ENCODE measurements at regions not wholly inside any gene's neighbourhood (a gene's known extent, or its start where the extent isn't known, plus 50 kb on each side); places are given as distances from the start of the nearest gene placed in this dataset.

- intact Hi-C loops (cut with micrococcal nuclease): no loop called here
- no peak overlapping the region for H3K27ac Mint-ChIP-seq
- POLR2A ChIA-PET: no interaction called here
- TF ChIP-seq CTCF (IDR thresholded peaks at IDR 0.05): no peak
- no peaks in the 10 kb centered on the region for H3K9me3 Mint-ChIP-seq
- no peak overlapping the region for H3K4me3 Mint-ChIP-seq
- H3K27me3 Mint-ChIP-seq: no peaks in the 10 kb centered on the region
- CTCF ChIA-PET: no interaction called here
- no peaks in the 10 kb centered on the region for H3K36me3 Mint-ChIP-seq (ENCODE audit: low read depth)
- ATAC-seq (no peak), DNase-seq (no peak)
- peaks cover 8% of the 10 kb centered on the region for H3K4me1 Mint-ChIP-seq (ENCODE audit: low read depth)
Observed at GRCh38 chr1:244236721-244237120, 185.6 kb downstream of the ZBTB18 start.

GRCh38 chr1:244237445-244237844, 186.4 kb downstream of the ZBTB18 start:
- H3K4me1 Mint-ChIP-seq (ENCODE audit: low read depth): peaks cover 9% of the 10 kb centered on the region
- H3K9me3 Mint-ChIP-seq: no peaks in the 10 kb centered on the region
- TF ChIP-seq CTCF (IDR thresholded peaks at IDR 0.05): no peak
- intact Hi-C loops (cut with micrococcal nuclease): no loop called here
- H3K4me3 Mint-ChIP-seq: no peak overlapping the region
- DNase-seq (no peak), ATAC-seq (no peak)
- CTCF ChIA-PET: no interaction called here
- no peaks in the 10 kb centered on the region for H3K36me3 Mint-ChIP-seq (ENCODE audit: low read depth)
- POLR2A ChIA-PET: no interaction called here
- H3K27ac Mint-ChIP-seq: no peak overlapping the region
- no peaks in the 10 kb centered on the region for H3K27me3 Mint-ChIP-seq

GRCh38 chr1:244239261-244239770, 188.2 kb downstream of the ZBTB18 start:
- Mint-ChIP-seq H3K27me3 (no peaks in the 10 kb centered on the region), H3K4me3 (no peak overlapping the region), H3K4me1 (ENCODE audit: low read depth) (peaks cover 10% of the 10 kb centered on the region), H3K27ac (peak overlapping the region; percentile 55), H3K36me3 (ENCODE audit: low read depth) (no peaks in the 10 kb centered on the region), H3K9me3 (no peaks in the 10 kb centered on the region)
- intact Hi-C loops (cut with micrococcal nuclease): no loop called here
- no peak for TF ChIP-seq CTCF (IDR thresholded peaks at IDR 0.05)
- no peak for DNase-seq
- ChIA-PET POLR2A (no interaction called here), CTCF (no interaction called here)
- ATAC-seq: peak; percentile 13

GRCh38 chr1:244241438-244241837, 190.4 kb downstream of the ZBTB18 start:
- H3K4me1 Mint-ChIP-seq (ENCODE audit: low read depth): peaks cover 10% of the 10 kb centered on the region
- H3K27me3 Mint-ChIP-seq: no peaks in the 10 kb centered on the region
- TF ChIP-seq CTCF (IDR thresholded peaks at IDR 0.05): no peak
- ChIA-PET CTCF (interaction anchor here (0.7 to 1.2 kb wide), 2 partner anchors 31 to 32 kb away, joined by 3 to 4 read pairs; no protein-coding TSS in a partner anchor), POLR2A (no interaction called here)
- DNase-seq (no peak), ATAC-seq (no peak)
- no peaks in the 10 kb centered on the region for H3K9me3 Mint-ChIP-seq
- intact Hi-C loops (cut with micrococcal nuclease): no loop called here
- H3K27ac Mint-ChIP-seq: no peak overlapping the region
- no peaks in the 10 kb centered on the region for H3K36me3 Mint-ChIP-seq (ENCODE audit: low read depth)
- no peak overlapping the region for H3K4me3 Mint-ChIP-seq

- TF ChIP-seq CTCF (IDR thresholded peaks at IDR 0.05): no peak
- DNase-seq (peak; percentile 15), ATAC-seq (peak; percentile 65)
- no peaks in the 10 kb centered on the region for H3K9me3 Mint-ChIP-seq
- intact Hi-C loops (cut with micrococcal nuclease): no loop called here
- ChIA-PET POLR2A (no interaction called here), CTCF (no interaction called here)
- H3K4me1 Mint-ChIP-seq (ENCODE audit: low read depth): peaks cover 10% of the 10 kb centered on the region
- no peaks in the 10 kb centered on the region for H3K36me3 Mint-ChIP-seq (ENCODE audit: low read depth)
- no peak overlapping the region for H3K27ac Mint-ChIP-seq
- no peak overlapping the region for H3K4me3 Mint-ChIP-seq
- H3K27me3 Mint-ChIP-seq: no peaks in the 10 kb centered on the region
Observed at GRCh38 chr1:244242446-244242845, 191.4 kb downstream of the ZBTB18 start.

Measured in activated CD8-positive, alpha-beta T cell treated with anti-CD3 and anti-CD28 coated beads for 36 hours (primary cell).